ENCODE measurements at regions not wholly inside any gene's neighbourhood (a gene's known extent, or its start where the extent isn't known, plus 50 kb on each side); places are given as distances from the start of the nearest gene placed in this dataset.

DNA sequence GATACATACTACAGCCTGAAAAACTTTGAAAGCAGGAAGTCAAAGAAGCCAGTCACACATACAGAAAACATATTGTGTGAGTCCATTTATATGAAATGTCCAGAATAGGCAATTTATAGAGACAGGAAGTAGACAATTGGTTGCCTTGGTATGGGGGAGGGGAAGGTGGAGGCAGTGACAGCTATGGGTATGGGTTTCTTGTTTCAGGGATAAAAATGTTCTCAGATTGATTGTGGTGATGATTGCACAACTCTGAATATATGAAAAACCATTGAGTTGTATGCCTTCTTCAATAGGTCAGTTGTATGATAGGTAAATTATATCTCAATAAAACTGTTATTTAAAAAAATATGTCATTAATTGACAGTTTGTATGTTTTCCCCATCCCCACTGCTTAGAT, 137.6 kb downstream of the SNX19 start:
- TF ChIP-seq CTCF (IDR thresholded peaks at IDR 0.05; ENCODE audit: borderline replicate concordance, extremely low read depth, low read length, poor library complexity, severe bottlenecking) (no peak), EZH2 (IDR thresholded peaks at IDR 0.05; ENCODE audit: borderline replicate concordance, low read depth, low read length, severe bottlenecking) (no peak)
